ENCODE measurements at regions not wholly inside any gene's neighbourhood (a gene's known extent, or its start where the extent isn't known, plus 50 kb on each side); places are given as distances from the start of the nearest gene placed in this dataset.

DNA sequence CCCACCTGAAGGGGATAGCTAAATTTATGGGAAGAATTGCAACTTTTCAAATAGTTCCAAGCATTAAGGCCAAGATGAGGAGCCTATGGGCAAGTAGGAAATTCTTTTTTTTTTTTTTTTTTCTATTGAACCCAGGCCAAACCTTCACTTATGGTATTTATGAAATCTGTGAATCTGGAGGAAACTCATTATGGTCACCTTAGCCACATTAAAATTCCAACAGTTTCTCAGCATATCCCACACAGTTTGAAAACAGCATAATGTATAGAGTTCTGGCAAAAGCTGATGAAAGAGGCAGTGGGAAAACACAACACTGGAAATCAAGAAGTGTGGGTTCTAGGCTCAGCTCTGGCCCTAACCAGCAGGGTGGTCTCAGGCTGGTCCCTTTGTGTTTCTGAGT is 236.9 kb downstream of the PTEN start:
- TF ChIP-seq, protein P1, sequence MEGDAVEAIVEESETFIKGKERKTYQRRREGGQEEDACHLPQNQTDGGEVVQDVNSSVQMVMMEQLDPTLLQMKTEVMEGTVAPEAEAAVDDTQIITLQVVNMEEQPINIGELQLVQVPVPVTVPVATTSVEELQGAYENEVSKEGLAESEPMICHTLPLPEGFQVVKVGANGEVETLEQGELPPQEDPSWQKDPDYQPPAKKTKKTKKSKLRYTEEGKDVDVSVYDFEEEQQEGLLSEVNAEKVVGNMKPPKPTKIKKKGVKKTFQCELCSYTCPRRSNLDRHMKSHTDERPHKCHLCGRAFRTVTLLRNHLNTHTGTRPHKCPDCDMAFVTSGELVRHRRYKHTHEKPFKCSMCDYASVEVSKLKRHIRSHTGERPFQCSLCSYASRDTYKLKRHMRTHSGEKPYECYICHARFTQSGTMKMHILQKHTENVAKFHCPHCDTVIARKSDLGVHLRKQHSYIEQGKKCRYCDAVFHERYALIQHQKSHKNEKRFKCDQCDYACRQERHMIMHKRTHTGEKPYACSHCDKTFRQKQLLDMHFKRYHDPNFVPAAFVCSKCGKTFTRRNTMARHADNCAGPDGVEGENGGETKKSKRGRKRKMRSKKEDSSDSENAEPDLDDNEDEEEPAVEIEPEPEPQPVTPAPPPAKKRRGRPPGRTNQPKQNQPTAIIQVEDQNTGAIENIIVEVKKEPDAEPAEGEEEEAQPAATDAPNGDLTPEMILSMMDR (IDR thresholded peaks at IDR 0.05; ENCODE audit: low read depth, low read length), result no peak
- Histone ChIP-seq H3K27ac (no peak overlapping the region), H3K4me3 (ENCODE audit: low read depth, low read length) (no peak overlapping the region), H3K36me3 (no peaks in the 10 kb centered on the region), H3K27me3 (ENCODE audit: insufficient read depth, low read depth, severe bottlenecking) (no peaks in the 10 kb centered on the region), H3K9me3 (ENCODE audit: severe bottlenecking) (no peaks in the 10 kb centered on the region)
- no peak for DNase-seq

DNA sequence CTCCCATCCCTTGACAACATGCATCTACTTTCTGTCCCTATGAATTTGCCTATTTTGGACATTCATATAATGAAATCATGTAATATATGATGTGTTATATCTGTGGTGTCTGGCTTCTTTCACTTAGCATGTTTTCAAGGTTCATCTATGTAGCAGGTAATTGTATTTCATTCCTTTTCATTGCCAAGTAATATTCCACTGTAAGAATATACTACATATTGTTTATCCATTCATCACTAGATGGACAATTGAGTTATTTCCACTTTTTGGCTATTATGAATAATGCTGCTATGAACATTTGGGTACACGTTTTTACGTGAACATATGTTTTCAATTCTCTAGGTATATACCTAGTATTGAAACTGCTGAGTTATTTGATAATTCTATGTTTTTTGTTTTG is 238.2 kb downstream of the PTEN start:
- H3K27ac ChIP-seq, result no peak overlapping the region
- no peak overlapping the region for H3K4me3 ChIP-seq (ENCODE audit: low read depth, low read length)
- H3K27me3 ChIP-seq (ENCODE audit: insufficient read depth, low read depth, severe bottlenecking), result no peaks in the 10 kb centered on the region
- TF ChIP-seq, protein P1 (IDR thresholded peaks at IDR 0.05; ENCODE audit: low read depth, low read length), result no peak
- DNase-seq, result no peak
- no peaks in the 10 kb centered on the region for H3K36me3 ChIP-seq
- no peaks in the 10 kb centered on the region for H3K9me3 ChIP-seq (ENCODE audit: severe bottlenecking)

DNA sequence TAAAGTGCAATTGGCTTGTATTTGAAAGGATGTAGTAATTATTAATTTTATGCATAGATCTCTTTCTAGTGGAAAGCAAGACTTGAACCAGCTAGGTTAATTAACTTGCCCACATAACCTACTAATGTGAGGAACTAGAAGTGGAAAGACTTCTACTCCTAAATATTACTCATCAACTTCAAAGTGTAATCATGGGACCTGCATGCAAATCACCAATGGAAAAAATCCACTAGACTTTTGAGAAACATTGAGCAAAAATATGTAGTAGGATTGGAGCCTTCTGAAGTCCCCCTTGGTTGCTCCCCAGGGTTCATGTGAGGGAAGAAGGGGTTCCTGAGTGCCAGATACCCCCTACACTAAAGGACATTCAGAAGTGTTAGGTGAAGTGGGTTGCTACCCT is 240.2 kb downstream of the PTEN start:
- no peaks in the 10 kb centered on the region for H3K27me3 ChIP-seq (ENCODE audit: insufficient read depth, low read depth, severe bottlenecking)
- H3K4me3 ChIP-seq (ENCODE audit: low read depth, low read length), result no peak overlapping the region
- H3K9me3 ChIP-seq (ENCODE audit: severe bottlenecking), result no peaks in the 10 kb centered on the region
- H3K27ac ChIP-seq, result no peak overlapping the region
- DNase-seq, result no peak
- TF ChIP-seq, protein P1 (IDR thresholded peaks at IDR 0.05; ENCODE audit: low read depth, low read length), result no peak
- no peaks in the 10 kb centered on the region for H3K36me3 ChIP-seq

DNA sequence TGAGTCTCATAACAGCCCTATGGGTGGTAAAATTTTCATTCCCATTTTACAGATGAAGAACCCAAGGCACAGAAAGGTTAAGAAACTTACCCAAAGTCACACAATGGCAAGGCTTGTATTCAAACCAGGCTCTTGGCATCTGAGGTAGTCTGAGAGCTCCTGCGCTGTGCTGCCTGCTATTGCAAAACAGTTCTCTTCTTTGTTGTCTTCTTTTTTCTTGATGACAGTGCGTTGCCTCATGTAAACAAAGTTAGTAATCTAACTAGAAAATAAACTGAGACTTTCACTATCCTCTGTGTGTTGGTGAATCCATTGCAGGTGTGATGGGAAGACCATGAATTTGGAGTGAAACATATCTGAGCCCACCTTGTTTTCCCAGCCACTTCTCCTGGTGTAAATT is 240.8 kb downstream of the PTEN start:
- Histone ChIP-seq H3K27me3 (ENCODE audit: insufficient read depth, low read depth, severe bottlenecking) (no peaks in the 10 kb centered on the region), H3K36me3 (no peaks in the 10 kb centered on the region), H3K4me3 (ENCODE audit: low read depth, low read length) (no peak overlapping the region), H3K27ac (no peak overlapping the region), H3K9me3 (ENCODE audit: severe bottlenecking) (no peaks in the 10 kb centered on the region)
- TF ChIP-seq, protein P1 (IDR thresholded peaks at IDR 0.05; ENCODE audit: low read depth, low read length), result no peak
- DNase-seq, result no peak

DNA sequence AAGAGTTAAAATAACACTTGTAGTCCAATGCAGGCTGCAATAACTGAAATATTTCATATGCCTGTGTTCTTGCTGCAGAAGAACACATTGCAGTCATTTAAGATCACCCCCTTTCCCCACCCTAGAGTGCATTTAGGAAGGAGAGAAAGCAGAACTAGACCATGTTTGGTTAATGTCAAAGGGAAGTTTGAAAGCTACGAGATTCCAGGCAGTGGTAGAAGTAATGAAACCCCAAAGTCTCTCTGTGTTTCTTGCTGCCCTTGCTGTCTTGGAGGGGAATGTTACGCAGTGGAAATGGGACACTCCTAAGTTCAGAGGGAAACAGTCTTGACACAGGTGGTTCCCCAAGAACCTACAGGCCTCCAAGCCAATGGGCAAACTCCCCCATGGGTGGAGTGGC is 242.9 kb downstream of the PTEN start:
- Histone ChIP-seq H3K4me3 (ENCODE audit: low read depth, low read length) (no peak overlapping the region), H3K27ac (no peak overlapping the region), H3K36me3 (no peaks in the 10 kb centered on the region), H3K27me3 (ENCODE audit: insufficient read depth, low read depth, severe bottlenecking) (no peaks in the 10 kb centered on the region), H3K9me3 (ENCODE audit: severe bottlenecking) (peaks cover 2% of the 10 kb centered on the region)
- DNase-seq, result no peak
- TF ChIP-seq, protein P1 (IDR thresholded peaks at IDR 0.05; ENCODE audit: low read depth, low read length), result no peak

DNA sequence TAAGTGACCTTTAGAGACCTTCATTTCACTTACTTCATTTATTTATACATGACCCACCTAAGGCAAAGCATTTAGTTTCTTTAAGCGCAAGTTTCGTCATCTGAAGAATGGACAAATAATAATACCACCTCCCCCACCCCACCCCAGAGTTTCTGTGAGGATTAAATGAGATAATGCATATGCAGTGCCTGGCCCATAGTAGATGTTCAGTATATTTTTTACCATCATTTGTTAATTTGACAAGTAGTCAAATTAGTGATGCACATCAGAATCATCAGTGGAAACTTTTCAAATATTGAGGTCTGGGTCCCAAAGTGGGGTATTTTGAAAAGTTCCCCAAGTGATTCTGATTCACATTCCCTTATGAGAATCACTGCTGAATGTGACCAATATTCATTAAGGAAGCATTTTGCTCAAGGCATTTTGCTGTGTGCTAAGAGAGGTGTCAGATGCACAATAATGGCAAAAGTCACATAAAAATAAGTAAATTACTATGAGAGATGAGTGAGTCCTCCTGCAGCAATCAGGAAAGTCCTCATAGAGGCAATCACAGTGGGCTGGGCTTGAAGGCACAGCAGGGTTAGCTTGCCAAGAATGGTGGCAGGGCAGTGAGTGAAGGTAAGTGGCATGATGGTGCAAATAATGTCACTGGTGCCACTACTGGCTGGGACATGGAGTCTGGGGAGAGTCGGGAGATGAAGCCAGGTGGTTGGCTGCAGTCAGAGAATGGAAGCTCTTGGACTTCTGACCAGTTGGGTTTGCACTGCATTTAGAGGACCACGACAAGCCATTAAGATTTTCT is 244.1 kb downstream of the PTEN start:
- no peak overlapping the region for H3K27ac ChIP-seq
- peaks cover 2% of the 10 kb centered on the region for H3K9me3 ChIP-seq (ENCODE audit: severe bottlenecking)
- no peaks in the 10 kb centered on the region for H3K36me3 ChIP-seq
- DNase-seq, result no peak
- H3K27me3 ChIP-seq (ENCODE audit: insufficient read depth, low read depth, severe bottlenecking), result no peaks in the 10 kb centered on the region
- H3K4me3 ChIP-seq (ENCODE audit: low read depth, low read length), result no peak overlapping the region
- TF ChIP-seq, protein P1 (IDR thresholded peaks at IDR 0.05; ENCODE audit: low read depth, low read length), result no peak

Measured in WERI-Rb-1 (cell line).